Smooth muscle cell (in vitro differentiated cells): ENCODE measurements at regions not wholly inside any gene's neighbourhood (a gene's known extent, or its start where the extent isn't known, plus 50 kb on each side); places are given as distances from the start of the nearest gene placed in this dataset.

Experiments
- DNase-seq: peaks from one replicate; lab custom pipeline; 2025; ENCODE audit not compliant: unreplicated experiment; lab: John Stamatoyannopoulos, UW
- H2AFZ ChIP-seq: fragments of 200-600 bp; sonication (generic); 2 replicates; pipeline ENCODE4 v1.6.0; 2016; ENCODE audit warnings: antibody characterized with exemption, low read depth, mild to moderate bottlenecking
- H3F3A ChIP-seq: fragments of 200-600 bp; sonication (generic); 2 replicates; pipeline ENCODE4 v1.6.0; 2017; ENCODE audit warnings: antibody characterized with exemption, low read depth
- H3K27ac ChIP-seq: fragments of 200-600 bp; sonication (generic); 2 replicates; pipeline ENCODE4 v1.5.1; 2016; ENCODE audit warnings: low read depth, mild to moderate bottlenecking
- H3K27me3 ChIP-seq: fragments of 200-600 bp; sonication (generic); 2 replicates; pipeline ENCODE4 v1.6.1; 2016; ENCODE audit warnings: low read depth, mild to moderate bottlenecking
- H3K36me3 ChIP-seq: fragments of 200-600 bp; sonication (generic); 2 replicates; pipeline ENCODE4 v1.5.1; 2016; ENCODE audit warnings: low read depth
- H3K4me1 ChIP-seq: fragments of 200-600 bp; sonication (generic); 2 replicates; pipeline ENCODE4 v1.5.1; 2016; ENCODE audit warnings: low read depth
- H3K4me2 ChIP-seq: fragments of 200-600 bp; sonication (generic); 2 replicates; pipeline ENCODE4 v1.6.0; 2016; ENCODE audit warnings: mild to moderate bottlenecking
- H3K4me3 ChIP-seq: fragments of 200-600 bp; sonication (generic); 2 replicates; pipeline ENCODE4 v1.5.1; 2016; ENCODE audit warnings: mild to moderate bottlenecking
- H3K79me2 ChIP-seq: fragments of 200-600 bp; sonication (generic); 2 replicates; pipeline ENCODE4 v1.6.0; 2016; ENCODE audit warnings: low read depth, mild to moderate bottlenecking
- H3K9ac ChIP-seq: fragments of 200-600 bp; sonication (generic); 2 replicates; pipeline ENCODE4 v1.6.0; 2016; ENCODE audit warnings: low read depth
- H3K9me3 ChIP-seq: fragments of 200-600 bp; sonication (generic); replicated peaks from 2 replicates; pipeline ENCODE4 v1.5.1; 2016; ENCODE audit warnings: low read depth
- H4K20me1 ChIP-seq: fragments of 200-600 bp; sonication (generic); 2 replicates; pipeline ENCODE4 v1.6.0; 2016; ENCODE audit warnings: low read depth
- CTCF ChIP-seq: fragments of 200-600 bp; sonication (generic); IDR thresholded peaks from 2 replicates; pipeline ENCODE4 v1.5.1; 2017; ENCODE audit warnings: borderline replicate concordance, mild to moderate bottlenecking, antibody characterized with exemption; ENCODE audit not compliant: insufficient read depth, poor library complexity, severe bottlenecking
- WGBS: methylation state at CpG from one replicate; pipeline ENCODE4 v1.1.7; 2016; ENCODE audit warnings: low lambda C conversion rate; 5-methylcytosine and 5-hydroxymethylcytosine counted together

- Histone ChIP-seq H3K79me2 (no peaks in the 10 kb centered on the region), H3K9ac (no peak overlapping the region), H3K27ac (no peak overlapping the region), H3K27me3 (no peaks in the 10 kb centered on the region), H3K9me3 (no peaks in the 10 kb centered on the region), H4K20me1 (no peaks in the 10 kb centered on the region), H3K36me3 (no peaks in the 10 kb centered on the region), H3K4me2 (peak overlapping the region; percentile 57), H3F3A (no peaks in the 10 kb centered on the region), H3K4me1 (no peaks in the 10 kb centered on the region), H3K4me3 (no peak overlapping the region), H2AFZ (peak overlapping the region; percentile 8)
- no peak for TF ChIP-seq CTCF
- 36% methylated on average over 6 of the region's 6 CpGs for WGBS
- DNase-seq: no peak
Observed at GRCh38 chr18:77461062-77461688, 211.5 kb downstream of the GALR1 start.

- H3K4me1 ChIP-seq: no peaks in the 10 kb centered on the region
- no peaks in the 10 kb centered on the region for H4K20me1 ChIP-seq
- H3K27me3 ChIP-seq: no peaks in the 10 kb centered on the region
- WGBS: 86% methylated on average over 3 of the region's 3 CpGs
- H3K27ac ChIP-seq: no peak overlapping the region
- no peak overlapping the region for H3K4me3 ChIP-seq
- H3F3A ChIP-seq: no peaks in the 10 kb centered on the region
- no peak for DNase-seq
- H3K4me2 ChIP-seq: no peak overlapping the region
- no peak overlapping the region for H3K9ac ChIP-seq
- no peak for TF ChIP-seq CTCF
- H3K79me2 ChIP-seq: no peaks in the 10 kb centered on the region
- H3K9me3 ChIP-seq: no peaks in the 10 kb centered on the region
- H2AFZ ChIP-seq: no peak overlapping the region
- no peaks in the 10 kb centered on the region for H3K36me3 ChIP-seq
Observed at GRCh38 chr18:77464917-77465316, 215.3 kb downstream of the GALR1 start.

- Histone ChIP-seq H3K9ac (no peak overlapping the region), H3K4me3 (no peak overlapping the region), H3K4me1 (peaks cover 10% of the 10 kb centered on the region), H3K9me3 (no peaks in the 10 kb centered on the region), H3K4me2 (no peak overlapping the region), H3K36me3 (no peaks in the 10 kb centered on the region), H3K27ac (no peak overlapping the region), H3K27me3 (no peaks in the 10 kb centered on the region), H2AFZ (no peak overlapping the region), H3F3A (no peaks in the 10 kb centered on the region), H3K79me2 (no peaks in the 10 kb centered on the region), H4K20me1 (no peaks in the 10 kb centered on the region)
- no peak for TF ChIP-seq CTCF
- no peak for DNase-seq
Observed at GRCh38 chr18:77466890-77467289, 217.2 kb downstream of the GALR1 start.

- H3K79me2 ChIP-seq: no peaks in the 10 kb centered on the region
- WGBS: 97% methylated on average over 4 of the region's 4 CpGs
- no peak overlapping the region for H3K27ac ChIP-seq
- no peaks in the 10 kb centered on the region for H4K20me1 ChIP-seq
- no peak overlapping the region for H3K4me2 ChIP-seq
- H3K9me3 ChIP-seq: no peaks in the 10 kb centered on the region
- H3K36me3 ChIP-seq: no peaks in the 10 kb centered on the region
- H3K27me3 ChIP-seq: no peaks in the 10 kb centered on the region
- no peaks in the 10 kb centered on the region for H3F3A ChIP-seq
- H3K4me3 ChIP-seq: no peak overlapping the region
- H3K4me1 ChIP-seq: peaks cover 10% of the 10 kb centered on the region
- no peak overlapping the region for H2AFZ ChIP-seq
- DNase-seq: no peak
- no peak for TF ChIP-seq CTCF
- H3K9ac ChIP-seq: no peak overlapping the region
Observed at GRCh38 chr18:77469131-77469530, 219.5 kb downstream of the GALR1 start.
